Gastrocnemius medialis (tissue), 4 donors: ENCODE measurements at regions not wholly inside any gene's neighbourhood (a gene's known extent, or its start where the extent isn't known, plus 50 kb on each side); places are given as distances from the start of the nearest gene placed in this dataset.
"Not testable (repeated sequence)": the region's sequence is repeated elsewhere in the genome, so short reads cannot be mapped to it uniquely, and the experiment has no call there.

ENCODE experiments used
- ATAC-seq, 2 donors: fragments of 150-250 bp; one replicate each; pipeline ENCODE4 v1.9.1; 2016
- DNase-seq, 2 donors: peaks; one replicate each; pipeline ENCODE4 v3.0.0-alpha.2; 2019
- H3K27ac ChIP-seq, 4 donors: fragments of 200-600 bp; sonication (generic); 1 replicate in 1 of 4; 2 replicates in 3 of 4; pipeline ENCODE4 v1.5.1; 2016 to 2018; ENCODE audit warnings: mild to moderate bottlenecking in 2 of 4, moderate library complexity in 1 of 4
- H3K27me3 ChIP-seq, 3 donors: fragments of 200-600 bp; sonication (generic) in 2 of 3; 1 replicate in 1 of 3; 2 replicates in 2 of 3; pipeline versions ENCODE4 v1.5.1 to v1.6.0; 2016 to 2019; ENCODE audit warnings: mild to moderate bottlenecking in 1 of 3, moderate library complexity in 1 of 3
- H3K36me3 ChIP-seq, 2 donors: fragments of 200-600 bp; sonication (generic) in 1 of 2; one replicate each; pipeline ENCODE4 v1.5.1; 2017 to 2018
- H3K4me1 ChIP-seq, 2 donors: fragments of 200-600 bp; sonication (generic) in 1 of 2; one replicate each; pipeline ENCODE4 v1.5.1; 2016 to 2017; ENCODE audit warnings: mild to moderate bottlenecking in 2 of 2
- H3K4me3 ChIP-seq, 4 donors: fragments of 200-600 bp; sonication (generic) in 3 of 4; 1 replicate in 1 of 4; 2 replicates in 3 of 4; pipeline ENCODE4 v1.5.1; 2016 to 2019; ENCODE audit warnings: mild to moderate bottlenecking in 2 of 4
- H3K9me3 ChIP-seq, 3 donors: fragments of 200-600 bp; sonication (generic) in 2 of 3; 1 replicate in 1 of 3; 2 replicates in 2 of 3; pipeline ENCODE4 v1.5.1; 2016 to 2019
- CTCF ChIP-seq, 5 experiments: fragments of 450-650 bp in 3 of 5; fragments of 200-600 bp in 2 of 5; sonication (generic) in 2 of 5; IDR thresholded peaks in 4 of 5; conservative IDR thresholded peaks in 1 of 5; 1 replicate in 4 of 5; 2 replicates in 1 of 5; pipeline ENCODE4 v1.5.1; 2016 to 2019; ENCODE audit warnings: antibody characterized with exemption in 5 of 5, mild to moderate bottlenecking in 3 of 5, moderate library complexity in 3 of 5
- POLR2A ChIP-seq, 2 donors: fragments of 450-650 bp; IDR thresholded peaks; one replicate each; pipeline ENCODE4 v1.6.1; 2017; ENCODE audit warnings: antibody characterized with exemption in 2 of 2, mild to moderate bottlenecking in 2 of 2, moderate library complexity in 2 of 2
- in situ Hi-C, 4 donors: fragments of 200-750 bp; cut with MboI; loops; one replicate each; pipeline versions ENCODE4 v1.15.0 to v1.8.0; 2017; ENCODE audit warnings: low sequenced_read_pairs in 4 of 4
- intact Hi-C: fragments of 100-400 bp; cut with DNase I; formaldehyde crosslinking; loops from one replicate; pipeline ENCODE4 v1.15.1; 2023; ENCODE audit warnings: low total_unique reads

- no peaks in the 10 kb centered on the region for H3K4me1 ChIP-seq
- H3K9me3 ChIP-seq: no peaks in the 10 kb centered on the region
- H3K4me3 ChIP-seq: no peak overlapping the region
- intact Hi-C loops: no loop called here
- TF ChIP-seq CTCF (IDR thresholded peaks at IDR 0.05 in 4 of 5, conservative IDR thresholded peaks at IDR 0.05 in 1 of 5) (no peak), POLR2A (IDR thresholded peaks at IDR 0.05) (no peak)
- no peak for ATAC-seq
- no peak overlapping the region for H3K27ac ChIP-seq
- in situ Hi-C loops: no loop called here
- H3K36me3 ChIP-seq: no peaks in the 10 kb centered on the region
- DNase-seq: no peak
- no peaks in the 10 kb centered on the region for H3K27me3 ChIP-seq
These were observed 124.4 kb downstream of the LRRN1 start for GRCh38 chr3:3923619-3924018.

DNA sequence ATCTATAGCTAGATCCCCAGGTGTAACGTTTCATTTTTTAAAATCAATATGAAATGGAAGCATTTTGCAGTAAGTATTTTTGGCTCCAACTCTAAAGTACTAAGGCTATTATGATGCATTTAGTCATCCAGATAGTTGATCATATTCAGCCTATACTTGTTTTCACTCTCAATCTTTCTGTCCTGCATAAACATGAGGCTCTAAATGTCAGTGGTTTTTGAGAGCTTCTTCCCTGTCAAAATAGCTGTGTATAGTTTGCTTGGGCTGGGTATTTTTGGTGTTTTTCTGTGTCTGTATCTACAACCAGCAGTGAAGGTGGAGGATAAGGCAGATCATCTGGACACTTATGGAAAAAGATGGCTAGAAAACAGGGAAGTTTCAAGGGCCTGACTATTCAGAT is 128.0 kb downstream of the LRRN1 start:
- intact Hi-C loops: no loop called here
- Histone ChIP-seq H3K27me3 (no peaks in the 10 kb centered on the region), H3K4me1 (no peaks in the 10 kb centered on the region), H3K27ac (no peak overlapping the region), H3K4me3 (no peak overlapping the region), H3K36me3 (no peaks in the 10 kb centered on the region), H3K9me3 (no peaks in the 10 kb centered on the region)
- in situ Hi-C loops: no loop called here
- DNase-seq: no peak
- TF ChIP-seq CTCF (IDR thresholded peaks at IDR 0.05 in 4 of 5, conservative IDR thresholded peaks at IDR 0.05 in 1 of 5) (no peak), POLR2A (IDR thresholded peaks at IDR 0.05) (no peak)
- no peak for ATAC-seq

DNA sequence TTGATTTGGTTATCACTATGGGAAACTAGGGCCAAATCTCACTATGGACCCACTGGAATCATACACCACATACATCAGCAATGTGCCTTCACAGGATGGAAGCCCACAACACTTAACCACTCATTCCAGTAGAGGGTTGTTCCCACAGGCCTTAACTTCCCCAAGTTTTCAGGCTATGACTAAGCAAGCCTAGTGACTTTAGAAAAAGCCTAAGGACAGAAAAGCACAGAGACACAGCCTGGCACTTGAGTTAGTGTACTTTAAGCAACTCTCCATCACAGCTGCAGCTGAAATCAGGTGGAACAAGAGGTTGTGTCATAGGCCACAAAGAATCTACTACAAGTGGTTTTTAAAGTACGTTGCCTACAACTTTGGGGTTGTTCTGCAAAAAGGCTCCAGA is 128.7 kb downstream of the LRRN1 start:
- in situ Hi-C loops: no loop called here
- Histone ChIP-seq H3K9me3 (no peaks in the 10 kb centered on the region), H3K36me3 (no peaks in the 10 kb centered on the region), H3K4me1 (no peaks in the 10 kb centered on the region), H3K27me3 (no peaks in the 10 kb centered on the region), H3K4me3 (no peak overlapping the region), H3K27ac (no peak overlapping the region)
- ATAC-seq (no peak), DNase-seq (no peak)
- intact Hi-C loops: no loop called here
- TF ChIP-seq CTCF (IDR thresholded peaks at IDR 0.05 in 4 of 5, conservative IDR thresholded peaks at IDR 0.05 in 1 of 5): no peak
- TF ChIP-seq POLR2A (IDR thresholded peaks at IDR 0.05): no peak

- H3K4me1 ChIP-seq, H3K4me3 ChIP-seq, in situ Hi-C loops, DNase-seq, H3K9me3 ChIP-seq, H3K36me3 ChIP-seq, intact Hi-C loops, H3K27ac ChIP-seq, ATAC-seq, H3K27me3 ChIP-seq: not testable (repeated sequence)
These were observed 142.1 kb downstream of the LRRN1 start for GRCh38 chr3:3941380-3941779.

- no peak overlapping the region for H3K27ac ChIP-seq
- in situ Hi-C loops: no loop called here
- no peak overlapping the region for H3K4me3 ChIP-seq
- TF ChIP-seq CTCF (IDR thresholded peaks at IDR 0.05 in 4 of 5, conservative IDR thresholded peaks at IDR 0.05 in 1 of 5): no peak
- no peak for TF ChIP-seq POLR2A (IDR thresholded peaks at IDR 0.05)
- H3K9me3 ChIP-seq: no peaks in the 10 kb centered on the region
- intact Hi-C loops: no loop called here
- no peaks in the 10 kb centered on the region for H3K27me3 ChIP-seq
- no peaks in the 10 kb centered on the region for H3K36me3 ChIP-seq
- H3K4me1 ChIP-seq: no peaks in the 10 kb centered on the region
- ATAC-seq: no peak
- no peak for DNase-seq
These were observed 151.8 kb downstream of the LRRN1 start for GRCh38 chr3:3951071-3951470.
